ENCODE measurements at regions not wholly inside any gene's neighbourhood (a gene's known extent, or its start where the extent isn't known, plus 50 kb on each side); places are given as distances from the start of the nearest gene placed in this dataset.

- DNase-seq (ENCODE audit: low spot score): no peak
Observed at GRCh38 chr7:52897288-52897687, 138.1 kb upstream of the POM121L12 start.

GRCh38 chr7:52877240-52877639 lies 158.2 kb upstream of the POM121L12 start:
- no peak for DNase-seq (ENCODE audit: low spot score)

GRCh38 chr7:52876402-52876801 lies 159.0 kb upstream of the POM121L12 start:
- no peak for DNase-seq (ENCODE audit: low spot score)

GRCh38 chr7:52863652-52864051 lies 171.8 kb upstream of the POM121L12 start:
- DNase-seq (ENCODE audit: low spot score): no peak

GRCh38 chr7:52862321-52862720 lies 173.1 kb upstream of the POM121L12 start:
- no peak for DNase-seq (ENCODE audit: low spot score)

- no peak for DNase-seq (ENCODE audit: low spot score)
Observed at GRCh38 chr7:52857367-52857766, 178.1 kb upstream of the POM121L12 start.

GRCh38 chr7:52854681-52855080 lies 180.8 kb upstream of the POM121L12 start:
- no peak for DNase-seq (ENCODE audit: low spot score)

GRCh38 chr7:52851547-52851946 lies 183.9 kb upstream of the POM121L12 start:
- no peak for DNase-seq (ENCODE audit: low spot score)

- DNase-seq (ENCODE audit: low spot score): no peak
Observed at GRCh38 chr7:52843436-52843835, 192.0 kb upstream of the POM121L12 start.

- DNase-seq (ENCODE audit: low spot score): no peak
Observed at GRCh38 chr7:52842202-52842900, 193.1 kb upstream of the POM121L12 start.

GRCh38 chr7:52838981-52839411 lies 196.4 kb upstream of the POM121L12 start:
- peak; percentile 47 for DNase-seq (ENCODE audit: low spot score)

- DNase-seq (ENCODE audit: low spot score): no peak
Observed at GRCh38 chr7:52831321-52831720, 204.1 kb upstream of the POM121L12 start.

- no peak for DNase-seq (ENCODE audit: low spot score)
Observed at GRCh38 chr7:52830801-52831200, 204.6 kb upstream of the POM121L12 start.

- no peak for DNase-seq (ENCODE audit: low spot score)
Observed at GRCh38 chr7:52826515-52827265, 208.7 kb upstream of the POM121L12 start.

- DNase-seq (ENCODE audit: low spot score): no peak
Observed at GRCh38 chr7:52825611-52826010, 209.8 kb upstream of the POM121L12 start.

GRCh38 chr7:52811537-52811936 lies 223.9 kb upstream of the POM121L12 start:
- DNase-seq (ENCODE audit: low spot score): no peak

GRCh38 chr7:52799817-52800216 lies 235.6 kb upstream of the POM121L12 start:
- peak; percentile 40 for DNase-seq (ENCODE audit: low spot score)

- no peak for DNase-seq (ENCODE audit: low spot score)
Observed at GRCh38 chr7:52797801-52798200, 237.6 kb upstream of the POM121L12 start.

- DNase-seq (ENCODE audit: low spot score): no peak
Observed at GRCh38 chr7:52794621-52795020, 240.8 kb upstream of the POM121L12 start.

GRCh38 chr7:52791176-52791700 lies 244.2 kb upstream of the POM121L12 start:
- DNase-seq (ENCODE audit: low spot score): no peak

- no peak for DNase-seq (ENCODE audit: low spot score)
Observed at GRCh38 chr7:52786174-52786573, 249.3 kb upstream of the POM121L12 start.

GRCh38 chr7:52782348-52782747 lies 253.1 kb upstream of the POM121L12 start:
- no peak for DNase-seq (ENCODE audit: low spot score)

GRCh38 chr7:52781250-52781649 lies 254.2 kb upstream of the POM121L12 start:
- DNase-seq (ENCODE audit: low spot score): no peak
